ENCODE measurements at regions not wholly inside any gene's neighbourhood (a gene's known extent, or its start where the extent isn't known, plus 50 kb on each side); places are given as distances from the start of the nearest gene placed in this dataset.

GRCh38 chr20:60268491-60268890, 310.3 kb downstream of the CDH26 start:
- TF ChIP-seq, protein P1, sequence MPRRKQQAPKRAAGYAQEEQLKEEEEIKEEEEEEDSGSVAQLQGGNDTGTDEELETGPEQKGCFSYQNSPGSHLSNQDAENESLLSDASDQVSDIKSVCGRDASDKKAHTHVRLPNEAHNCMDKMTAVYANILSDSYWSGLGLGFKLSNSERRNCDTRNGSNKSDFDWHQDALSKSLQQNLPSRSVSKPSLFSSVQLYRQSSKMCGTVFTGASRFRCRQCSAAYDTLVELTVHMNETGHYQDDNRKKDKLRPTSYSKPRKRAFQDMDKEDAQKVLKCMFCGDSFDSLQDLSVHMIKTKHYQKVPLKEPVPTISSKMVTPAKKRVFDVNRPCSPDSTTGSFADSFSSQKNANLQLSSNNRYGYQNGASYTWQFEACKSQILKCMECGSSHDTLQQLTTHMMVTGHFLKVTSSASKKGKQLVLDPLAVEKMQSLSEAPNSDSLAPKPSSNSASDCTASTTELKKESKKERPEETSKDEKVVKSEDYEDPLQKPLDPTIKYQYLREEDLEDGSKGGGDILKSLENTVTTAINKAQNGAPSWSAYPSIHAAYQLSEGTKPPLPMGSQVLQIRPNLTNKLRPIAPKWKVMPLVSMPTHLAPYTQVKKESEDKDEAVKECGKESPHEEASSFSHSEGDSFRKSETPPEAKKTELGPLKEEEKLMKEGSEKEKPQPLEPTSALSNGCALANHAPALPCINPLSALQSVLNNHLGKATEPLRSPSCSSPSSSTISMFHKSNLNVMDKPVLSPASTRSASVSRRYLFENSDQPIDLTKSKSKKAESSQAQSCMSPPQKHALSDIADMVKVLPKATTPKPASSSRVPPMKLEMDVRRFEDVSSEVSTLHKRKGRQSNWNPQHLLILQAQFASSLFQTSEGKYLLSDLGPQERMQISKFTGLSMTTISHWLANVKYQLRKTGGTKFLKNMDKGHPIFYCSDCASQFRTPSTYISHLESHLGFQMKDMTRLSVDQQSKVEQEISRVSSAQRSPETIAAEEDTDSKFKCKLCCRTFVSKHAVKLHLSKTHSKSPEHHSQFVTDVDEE (CRISPR knock-in tag; IDR thresholded peaks at IDR 0.05) = no peak
- no peak for TF ChIP-seq CSDC2 (CRISPR knock-in tag; IDR thresholded peaks at IDR 0.05)
- no peak for TF ChIP-seq POU6F1 (CRISPR knock-in tag; IDR thresholded peaks at IDR 0.05; ENCODE audit: borderline replicate concordance, low read depth)
- no peak for TF ChIP-seq CREB5 (CRISPR knock-in tag; IDR thresholded peaks at IDR 0.05; ENCODE audit: low read depth)
- no peak for TF ChIP-seq GLIS3 (CRISPR knock-in tag; IDR thresholded peaks at IDR 0.05)
- TF ChIP-seq ZFP3 (CRISPR knock-in tag; IDR thresholded peaks at IDR 0.05) = no peak
- TF ChIP-seq, protein P2, sequence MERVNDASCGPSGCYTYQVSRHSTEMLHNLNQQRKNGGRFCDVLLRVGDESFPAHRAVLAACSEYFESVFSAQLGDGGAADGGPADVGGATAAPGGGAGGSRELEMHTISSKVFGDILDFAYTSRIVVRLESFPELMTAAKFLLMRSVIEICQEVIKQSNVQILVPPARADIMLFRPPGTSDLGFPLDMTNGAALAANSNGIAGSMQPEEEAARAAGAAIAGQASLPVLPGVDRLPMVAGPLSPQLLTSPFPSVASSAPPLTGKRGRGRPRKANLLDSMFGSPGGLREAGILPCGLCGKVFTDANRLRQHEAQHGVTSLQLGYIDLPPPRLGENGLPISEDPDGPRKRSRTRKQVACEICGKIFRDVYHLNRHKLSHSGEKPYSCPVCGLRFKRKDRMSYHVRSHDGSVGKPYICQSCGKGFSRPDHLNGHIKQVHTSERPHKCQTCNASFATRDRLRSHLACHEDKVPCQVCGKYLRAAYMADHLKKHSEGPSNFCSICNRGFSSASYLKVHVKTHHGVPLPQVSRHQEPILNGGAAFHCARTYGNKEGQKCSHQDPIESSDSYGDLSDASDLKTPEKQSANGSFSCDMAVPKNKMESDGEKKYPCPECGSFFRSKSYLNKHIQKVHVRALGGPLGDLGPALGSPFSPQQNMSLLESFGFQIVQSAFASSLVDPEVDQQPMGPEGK (CRISPR knock-in tag; IDR thresholded peaks at IDR 0.05; ENCODE audit: borderline replicate concordance) = no peak
- TF ChIP-seq TCF4 (CRISPR knock-in tag; IDR thresholded peaks at IDR 0.05; ENCODE audit: borderline replicate concordance) = no peak
- no peak for TF ChIP-seq PPARA (CRISPR knock-in tag; IDR thresholded peaks at IDR 0.05; ENCODE audit: borderline replicate concordance)
- no peak for TF ChIP-seq ARNTL (CRISPR knock-in tag; IDR thresholded peaks at IDR 0.05; ENCODE audit: borderline replicate concordance, low read depth)
- TF ChIP-seq ZFP30 (CRISPR knock-in tag; IDR thresholded peaks at IDR 0.05) = no peak
- TF ChIP-seq SNAI2 (CRISPR knock-in tag; IDR thresholded peaks at IDR 0.05) = no peak
- TF ChIP-seq RARB (CRISPR knock-in tag; IDR thresholded peaks at IDR 0.05) = no peak
- no peak for TF ChIP-seq ZNF70 (CRISPR knock-in tag; IDR thresholded peaks at IDR 0.05)
- no peak for TF ChIP-seq ESRRG (CRISPR knock-in tag; IDR thresholded peaks at IDR 0.05)
- no peak for ATAC-seq

- TF ChIP-seq CREB5 (CRISPR knock-in tag; IDR thresholded peaks at IDR 0.05; ENCODE audit: low read depth) = no peak
- TF ChIP-seq BACH2 (CRISPR knock-in tag; IDR thresholded peaks at IDR 0.05; ENCODE audit: borderline replicate concordance) = no peak
- TF ChIP-seq ARNTL (CRISPR knock-in tag; IDR thresholded peaks at IDR 0.05; ENCODE audit: borderline replicate concordance, low read depth) = no peak
- TF ChIP-seq PPARA (CRISPR knock-in tag; IDR thresholded peaks at IDR 0.05; ENCODE audit: borderline replicate concordance) = no peak
- no peak for TF ChIP-seq TOX (CRISPR knock-in tag; IDR thresholded peaks at IDR 0.05; ENCODE audit: borderline replicate concordance)
- ATAC-seq = no peak
These were observed 311.4 kb downstream of the CDH26 start for GRCh38 chr20:60269573-60270162.

GRCh38 chr20:60270341-60270740, 312.1 kb downstream of the CDH26 start:
- ATAC-seq = no peak
- no peak for TF ChIP-seq TCF4 (CRISPR knock-in tag; IDR thresholded peaks at IDR 0.05; ENCODE audit: borderline replicate concordance)
- TF ChIP-seq CSRNP3 (CRISPR knock-in tag; IDR thresholded peaks at IDR 0.05) = no peak
- TF ChIP-seq, protein P2 (CRISPR knock-in tag; IDR thresholded peaks at IDR 0.05; ENCODE audit: borderline replicate concordance) = no peak
- no peak for TF ChIP-seq ZNF70 (CRISPR knock-in tag; IDR thresholded peaks at IDR 0.05)
- no peak for TF ChIP-seq POU6F1 (CRISPR knock-in tag; IDR thresholded peaks at IDR 0.05; ENCODE audit: borderline replicate concordance, low read depth)
- TF ChIP-seq ZC3H10 (CRISPR knock-in tag; IDR thresholded peaks at IDR 0.05) = no peak
- TF ChIP-seq CSDC2 (CRISPR knock-in tag; IDR thresholded peaks at IDR 0.05) = no peak
- TF ChIP-seq ZFP3 (CRISPR knock-in tag; IDR thresholded peaks at IDR 0.05) = no peak
- no peak for TF ChIP-seq PPARA (CRISPR knock-in tag; IDR thresholded peaks at IDR 0.05; ENCODE audit: borderline replicate concordance)
- no peak for TF ChIP-seq ZNF565 (CRISPR knock-in tag; conservative IDR thresholded peaks at IDR 0.05; ENCODE audit: low read depth)
- TF ChIP-seq ISL1 (CRISPR knock-in tag; IDR thresholded peaks at IDR 0.05) = no peak
- no peak for TF ChIP-seq OSR1 (CRISPR knock-in tag; IDR thresholded peaks at IDR 0.05)
- TF ChIP-seq ARNTL (CRISPR knock-in tag; IDR thresholded peaks at IDR 0.05; ENCODE audit: borderline replicate concordance, low read depth) = no peak
- TF ChIP-seq GLIS3 (CRISPR knock-in tag; IDR thresholded peaks at IDR 0.05) = no peak
- no peak for TF ChIP-seq RARB (CRISPR knock-in tag; IDR thresholded peaks at IDR 0.05)
